ENCODE measurements at regions not wholly inside any gene's neighbourhood (a gene's known extent, or its start where the extent isn't known, plus 50 kb on each side); places are given as distances from the start of the nearest gene placed in this dataset.

DNA sequence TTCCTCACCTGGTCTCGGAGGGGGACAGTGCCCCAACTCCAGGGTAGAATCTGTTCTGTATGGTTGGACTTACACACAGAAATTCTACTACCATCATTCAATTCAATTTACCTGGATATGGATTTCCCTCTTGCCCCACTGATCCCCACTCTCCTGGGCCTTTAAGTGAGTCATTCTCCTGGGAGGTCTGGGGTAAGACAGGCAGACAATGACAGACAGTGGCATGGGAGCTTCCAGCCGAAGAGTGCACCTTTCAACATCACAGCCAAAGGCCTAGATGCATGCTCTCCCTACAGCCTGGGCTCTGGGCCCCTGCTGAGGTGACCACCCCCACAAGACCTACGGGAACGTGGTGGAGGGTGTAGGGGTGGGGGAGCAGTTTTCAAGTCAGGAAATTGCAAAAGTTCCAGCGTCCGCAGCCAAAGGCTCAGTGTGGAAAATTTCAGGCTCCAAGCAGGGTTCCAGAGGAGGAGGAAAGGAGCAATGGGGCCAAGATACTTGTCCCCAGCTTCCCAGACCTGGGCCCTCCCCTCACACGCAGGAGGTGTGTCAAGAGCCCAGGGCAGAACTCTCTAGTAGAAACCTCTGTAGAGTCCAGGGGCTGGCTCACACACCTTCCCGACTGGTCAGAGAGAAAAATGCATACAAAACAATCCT, 296.4 kb downstream of the CYP26B1 start:
- TF ChIP-seq, protein P1, sequence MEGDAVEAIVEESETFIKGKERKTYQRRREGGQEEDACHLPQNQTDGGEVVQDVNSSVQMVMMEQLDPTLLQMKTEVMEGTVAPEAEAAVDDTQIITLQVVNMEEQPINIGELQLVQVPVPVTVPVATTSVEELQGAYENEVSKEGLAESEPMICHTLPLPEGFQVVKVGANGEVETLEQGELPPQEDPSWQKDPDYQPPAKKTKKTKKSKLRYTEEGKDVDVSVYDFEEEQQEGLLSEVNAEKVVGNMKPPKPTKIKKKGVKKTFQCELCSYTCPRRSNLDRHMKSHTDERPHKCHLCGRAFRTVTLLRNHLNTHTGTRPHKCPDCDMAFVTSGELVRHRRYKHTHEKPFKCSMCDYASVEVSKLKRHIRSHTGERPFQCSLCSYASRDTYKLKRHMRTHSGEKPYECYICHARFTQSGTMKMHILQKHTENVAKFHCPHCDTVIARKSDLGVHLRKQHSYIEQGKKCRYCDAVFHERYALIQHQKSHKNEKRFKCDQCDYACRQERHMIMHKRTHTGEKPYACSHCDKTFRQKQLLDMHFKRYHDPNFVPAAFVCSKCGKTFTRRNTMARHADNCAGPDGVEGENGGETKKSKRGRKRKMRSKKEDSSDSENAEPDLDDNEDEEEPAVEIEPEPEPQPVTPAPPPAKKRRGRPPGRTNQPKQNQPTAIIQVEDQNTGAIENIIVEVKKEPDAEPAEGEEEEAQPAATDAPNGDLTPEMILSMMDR (IDR thresholded peaks at IDR 0.05) = no peak

DNA sequence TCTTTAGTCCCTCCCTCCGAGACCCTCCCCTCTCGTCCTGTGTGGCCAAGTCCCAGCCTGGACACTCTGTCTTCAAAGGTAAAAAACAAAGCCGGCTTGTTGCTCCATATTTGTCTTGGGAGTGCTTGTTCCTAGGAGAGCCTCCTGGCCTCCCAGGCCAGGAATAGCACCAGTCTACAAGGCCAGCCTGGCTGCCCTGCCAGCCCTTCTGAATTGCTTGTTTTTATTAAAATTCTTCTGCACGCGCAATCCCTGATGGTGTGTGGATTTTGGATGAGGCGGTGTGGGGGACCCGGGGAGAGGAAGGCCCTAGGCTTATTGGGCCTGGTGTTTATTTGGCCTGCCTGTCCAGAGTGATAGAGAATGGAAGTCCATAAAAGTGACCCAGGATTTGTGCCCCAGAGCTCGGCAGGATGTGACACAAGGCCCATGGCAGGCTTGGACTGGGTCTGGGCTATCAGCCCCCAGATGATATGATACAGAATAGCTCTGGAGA, 297.3 kb downstream of the CYP26B1 start:
- TF ChIP-seq, protein P1 (IDR thresholded peaks at IDR 0.05) = no peak

- TF ChIP-seq, protein P1 (IDR thresholded peaks at IDR 0.05) = no peak
Observed at GRCh38 chr2:71849607-71850305, 297.9 kb downstream of the CYP26B1 start.

DNA sequence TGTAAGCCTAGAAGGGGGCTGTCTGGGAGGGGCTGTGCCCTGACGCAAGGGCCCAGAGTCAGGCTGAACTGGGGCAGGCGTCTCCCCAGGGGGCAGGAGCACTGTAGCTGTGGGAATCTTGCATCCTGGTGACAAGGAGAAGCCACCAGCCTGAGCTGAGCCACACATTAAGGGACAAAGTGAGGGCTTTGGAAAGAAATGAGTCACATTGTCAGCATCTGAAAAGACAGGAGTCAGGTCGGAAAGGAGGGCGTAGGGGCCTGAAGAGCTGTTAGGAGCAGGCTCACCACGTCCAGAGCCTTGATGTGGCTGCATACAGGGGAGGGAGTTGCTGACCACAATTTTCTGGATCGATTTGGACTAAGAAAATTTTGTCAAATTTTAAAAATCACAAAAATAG, 298.6 kb downstream of the CYP26B1 start:
- TF ChIP-seq, protein P1 (IDR thresholded peaks at IDR 0.05) = no peak

DNA sequence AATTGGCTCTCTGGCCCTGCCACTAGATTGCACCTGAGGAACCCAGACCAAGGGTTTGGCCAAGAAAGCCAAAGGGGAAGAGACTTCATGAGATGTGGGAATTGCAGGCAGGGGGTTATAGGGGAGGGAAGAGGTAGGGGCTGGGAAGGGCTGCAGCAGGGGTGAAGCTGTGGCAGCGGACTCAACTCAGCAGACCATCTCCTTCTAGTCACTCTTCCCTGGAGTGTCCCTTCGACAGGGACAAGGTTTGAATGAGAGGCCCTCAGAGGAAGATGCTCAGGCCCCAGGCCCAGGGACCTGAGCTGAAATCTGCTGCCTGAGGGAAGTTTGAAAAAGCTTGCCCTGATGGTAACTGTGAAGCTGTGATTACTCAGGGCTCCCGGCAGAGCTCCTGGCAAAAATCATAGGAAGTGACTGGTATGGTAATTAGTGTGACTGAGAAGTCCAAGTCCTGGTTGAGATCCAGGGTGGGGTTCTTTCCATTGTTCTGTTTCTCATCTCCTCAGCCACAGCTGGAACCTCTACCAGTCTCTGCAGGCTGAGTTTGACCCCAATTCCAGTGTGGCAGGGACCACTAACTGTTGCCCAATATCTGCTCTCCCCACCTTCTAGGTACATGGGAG, 300.9 kb downstream of the CYP26B1 start:
- TF ChIP-seq, protein P1 (IDR thresholded peaks at IDR 0.05) = no peak

- TF ChIP-seq, protein P1 (IDR thresholded peaks at IDR 0.05) = no peak
Observed at GRCh38 chr2:71846072-71846471, 301.6 kb downstream of the CYP26B1 start.

DNA sequence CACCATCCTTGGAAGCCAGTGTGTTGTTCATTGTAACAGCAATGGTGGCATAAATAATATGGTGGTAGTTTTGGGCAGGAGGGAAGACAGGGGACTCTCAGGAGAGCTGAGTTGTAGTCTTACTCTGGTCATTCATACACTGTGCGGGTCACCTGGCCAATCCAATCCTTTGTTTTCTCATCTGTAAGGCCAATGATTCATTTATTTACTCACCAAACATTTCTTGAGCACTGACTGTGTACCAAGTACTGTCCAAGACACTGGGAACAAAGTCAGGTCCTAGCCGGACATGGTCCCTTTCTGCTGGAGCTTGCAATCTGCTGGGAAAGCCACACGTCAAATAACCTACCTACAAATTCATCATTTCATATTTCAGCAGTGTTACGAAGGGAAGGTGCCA, 302.7 kb downstream of the CYP26B1 start:
- TF ChIP-seq, protein P1 (IDR thresholded peaks at IDR 0.05) = no peak
